OCI-LY1 (cell line): ENCODE measurements at regions not wholly inside any gene's neighbourhood (a gene's known extent, or its start where the extent isn't known, plus 50 kb on each side); places are given as distances from the start of the nearest gene placed in this dataset.
A peak's percentile ranks its signal among the peaks of the same experiment; 100 is the strongest.

ENCODE experiments used
- H2AFZ ChIP-seq: fragments of 200-600 bp; sonication (generic), shearing (Covaris generic); 2 replicates; pipeline ENCODE4 v1.6.0; 2014; ENCODE audit warnings: antibody characterized with exemption, mild to moderate bottlenecking, low read length
- H3F3A ChIP-seq: fragments of 200-600 bp; sonication (generic), shearing (Covaris generic); 2 replicates; pipeline ENCODE4 v1.6.0; 2014; ENCODE audit warnings: mild to moderate bottlenecking, antibody characterized with exemption, low read length, moderate library complexity; ENCODE audit not compliant: insufficient read depth
- H3K27ac ChIP-seq: fragments of 200-600 bp; sonication (generic); 2 replicates; pipeline ENCODE4 v1.5.1; 2014; ENCODE audit warnings: low read length, mixed run types, mild to moderate bottlenecking, low read depth; ENCODE audit not compliant: poor library complexity, severe bottlenecking
- H3K27me3 ChIP-seq: fragments of 200-600 bp; sonication (generic); 2 replicates; pipeline ENCODE4 v1.6.0; 2014; ENCODE audit warnings: antibody characterized with exemption, mild to moderate bottlenecking, low read length, moderate library complexity; ENCODE audit not compliant: insufficient read depth
- H3K36me3 ChIP-seq: fragments of 200-600 bp; sonication (generic); 2 replicates; pipeline ENCODE4 v1.6.1; 2014; ENCODE audit warnings: mild to moderate bottlenecking, antibody characterized with exemption, low read length, moderate library complexity, mixed read lengths; ENCODE audit not compliant: insufficient read depth
- H3K4me1 ChIP-seq: fragments of 200-600 bp; sonication (generic); 2 replicates; pipeline ENCODE4 v1.5.1; 2014; ENCODE audit warnings: mild to moderate bottlenecking, low read length, moderate library complexity; ENCODE audit not compliant: insufficient read depth, severe bottlenecking
- H3K4me2 ChIP-seq: fragments of 200-600 bp; sonication (generic), shearing (Covaris generic); 2 replicates; pipeline ENCODE4 v1.6.1; 2014; ENCODE audit warnings: low read length
- H3K4me3 ChIP-seq: fragments of 200-600 bp; sonication (generic); 2 replicates; pipeline ENCODE4 v1.5.1; 2014; ENCODE audit warnings: low read length, low read depth, mild to moderate bottlenecking, mixed read lengths; ENCODE audit not compliant: poor library complexity, severe bottlenecking
- H3K79me2 ChIP-seq: fragments of 200-600 bp; shearing (Covaris generic); 2 replicates; pipeline ENCODE4 v1.6.1; 2016; ENCODE audit warnings: mixed run types, low read length, mixed read lengths; ENCODE audit not compliant: insufficient read depth
- H3K9ac ChIP-seq: fragments of 200-600 bp; sonication (generic), shearing (Covaris generic); 2 replicates; pipeline ENCODE4 v1.6.1; 2014; ENCODE audit warnings: mild to moderate bottlenecking, low read length, mixed read lengths
- H3K9me2 ChIP-seq: fragments of 200-600 bp; sonication (generic), shearing (Covaris generic); 2 replicates; pipeline ENCODE4 v1.6.1; 2014; ENCODE audit warnings: low read depth, mild to moderate bottlenecking, low read length, mixed read lengths
- H3K9me3 ChIP-seq: fragments of 200-600 bp; shearing (Covaris generic); 2 replicates; pipeline ENCODE4 v1.6.1; 2014; ENCODE audit warnings: low read length, mixed read lengths
- H4K20me1 ChIP-seq: fragments of 200-600 bp; sonication (generic), shearing (Covaris generic); 2 replicates; pipeline ENCODE4 v1.6.0; 2016; ENCODE audit warnings: mild to moderate bottlenecking, low read length; ENCODE audit not compliant: insufficient read depth
- CTCF ChIP-seq: fragments of 200-600 bp; sonication (generic), shearing (Covaris generic); IDR thresholded peaks from 2 replicates; pipeline ENCODE4 v1.5.1; 2017; ENCODE audit warnings: mild to moderate bottlenecking, antibody characterized with exemption, low read length, moderate library complexity, mixed read lengths
- EZH2 ChIP-seq: fragments of 200-600 bp; sonication (generic), shearing (Covaris generic); IDR thresholded peaks from 2 replicates; pipeline ENCODE4 v1.8.0; 2017; ENCODE audit warnings: borderline replicate concordance, mixed run types, mild to moderate bottlenecking, antibody characterized with exemption, low read length, moderate library complexity, mixed read lengths

GRCh38 chr1:198068285-198068684, 88.5 kb upstream of the NEK7 start:
- H3K4me3 ChIP-seq = no peak overlapping the region
- H3K9me3 ChIP-seq = no peaks in the 10 kb centered on the region
- H2AFZ ChIP-seq = no peak overlapping the region
- H3F3A ChIP-seq = no peaks in the 10 kb centered on the region
- no peak overlapping the region for H3K9ac ChIP-seq
- H4K20me1 ChIP-seq = no peaks in the 10 kb centered on the region
- H3K9me2 ChIP-seq = no peaks in the 10 kb centered on the region
- no peaks in the 10 kb centered on the region for H3K4me1 ChIP-seq
- H3K79me2 ChIP-seq = no peaks in the 10 kb centered on the region
- TF ChIP-seq CTCF (no peak), EZH2 (no peak)
- no peak overlapping the region for H3K4me2 ChIP-seq
- H3K27ac ChIP-seq = no peak overlapping the region
- no peaks in the 10 kb centered on the region for H3K36me3 ChIP-seq
- no peaks in the 10 kb centered on the region for H3K27me3 ChIP-seq

GRCh38 chr1:198072177-198072576, 84.6 kb upstream of the NEK7 start:
- Histone ChIP-seq H3K9me3 (no peaks in the 10 kb centered on the region), H3K27ac (no peak overlapping the region), H3K27me3 (no peaks in the 10 kb centered on the region), H3K4me2 (no peak overlapping the region), H4K20me1 (no peaks in the 10 kb centered on the region), H2AFZ (no peak overlapping the region), H3K9ac (no peak overlapping the region), H3K4me3 (no peak overlapping the region), H3K9me2 (no peaks in the 10 kb centered on the region), H3K4me1 (no peaks in the 10 kb centered on the region), H3K79me2 (no peaks in the 10 kb centered on the region), H3K36me3 (no peaks in the 10 kb centered on the region), H3F3A (no peaks in the 10 kb centered on the region)
- TF ChIP-seq EZH2 (no peak), CTCF (peak; percentile 17; the same call in 1 of the 2 replicates)

- H3K4me3 ChIP-seq = no peak overlapping the region
- H3K4me2 ChIP-seq = no peak overlapping the region
- no peak overlapping the region for H2AFZ ChIP-seq
- no peaks in the 10 kb centered on the region for H3K27me3 ChIP-seq
- H3K9me3 ChIP-seq = no peaks in the 10 kb centered on the region
- TF ChIP-seq EZH2 = no peak
- no peak for TF ChIP-seq CTCF
- no peaks in the 10 kb centered on the region for H3F3A ChIP-seq
- H3K4me1 ChIP-seq = no peaks in the 10 kb centered on the region
- no peaks in the 10 kb centered on the region for H3K79me2 ChIP-seq
- no peaks in the 10 kb centered on the region for H3K36me3 ChIP-seq
- H4K20me1 ChIP-seq = no peaks in the 10 kb centered on the region
- no peak overlapping the region for H3K27ac ChIP-seq
- no peaks in the 10 kb centered on the region for H3K9me2 ChIP-seq
- no peak overlapping the region for H3K9ac ChIP-seq
Observed at GRCh38 chr1:198075296-198075695, 81.5 kb upstream of the NEK7 start.
